ENCODE measurements at regions not wholly inside any gene's neighbourhood (a gene's known extent, or its start where the extent isn't known, plus 50 kb on each side); places are given as distances from the start of the nearest gene placed in this dataset.
A peak's percentile ranks its signal among the peaks of the same experiment; 100 is the strongest.

- Mint-ChIP-seq H3K9me3 (no peaks in the 10 kb centered on the region), H3K4me1 (no peaks in the 10 kb centered on the region), H3K27ac (no peak overlapping the region), H3K27me3 (ENCODE audit: low read depth in 3 of 3) (peaks cover 0 to 4% (median 0%) of the 10 kb centered on the region in 3 donors), H3K4me3 (no peak overlapping the region), H3K36me3 (peaks cover 0 to 9% (median 0%) of the 10 kb centered on the region in 3 donors)
- DNase-seq = no peak
Observed at GRCh38 chr4:14865804-14866203, 136.5 kb upstream of the CPEB2 start.

- H3K27me3 Mint-ChIP-seq (ENCODE audit: low read depth in 3 of 3) = peaks cover 0 to 4% (median 0%) of the 10 kb centered on the region in 3 donors
- peaks cover 0 to 5% of the 10 kb centered on the region in 2 donors for H3K4me1 Mint-ChIP-seq
- DNase-seq = no peak
Observed at GRCh38 chr4:14867847-14868246, 134.4 kb upstream of the CPEB2 start.

GRCh38 chr4:14868426-14869395 is 133.6 kb upstream of the CPEB2 start:
- H3K27me3 Mint-ChIP-seq (ENCODE audit: low read depth in 3 of 3) = peaks cover 0 to 4% (median 0%) of the 10 kb centered on the region in 3 donors

More at GRCh38 chr4:14867847-14868246, 134.4 kb upstream of the CPEB2 start:
- H3K36me3 Mint-ChIP-seq = peaks cover 0 to 9% (median 0%) of the 10 kb centered on the region in 3 donors
- no peak overlapping the region for H3K27ac Mint-ChIP-seq
- no peak overlapping the region for H3K4me3 Mint-ChIP-seq
- H3K9me3 Mint-ChIP-seq = no peaks in the 10 kb centered on the region

GRCh38 chr4:14871676-14872430 is 130.4 kb upstream of the CPEB2 start:
- Mint-ChIP-seq H3K27me3 (ENCODE audit: low read depth in 3 of 3) (peaks cover 0 to 7% (median 0%) of the 10 kb centered on the region in 3 donors), H3K4me3 (no peak overlapping the region), H3K36me3 (no peaks in the 10 kb centered on the region), H3K27ac (peak overlapping the region in 1 of 6 donors; percentile 4), H3K9me3 (no peaks in the 10 kb centered on the region), H3K4me1 (peaks cover 35 to 41% of the 10 kb centered on the region in 2 donors)
- peak; percentile 11 to 24 (median 14) for DNase-seq

More at GRCh38 chr4:14868426-14869395, 133.6 kb upstream of the CPEB2 start:
- no peak overlapping the region for H3K4me3 Mint-ChIP-seq
- H3K4me1 Mint-ChIP-seq = peaks cover 6 to 13% of the 10 kb centered on the region in 2 donors
- no peaks in the 10 kb centered on the region for H3K9me3 Mint-ChIP-seq
- H3K36me3 Mint-ChIP-seq = peaks cover 0 to 6% (median 0%) of the 10 kb centered on the region in 3 donors
- DNase-seq = no peak
- no peak overlapping the region for H3K27ac Mint-ChIP-seq

GRCh38 chr4:14874990-14875389 is 127.3 kb upstream of the CPEB2 start:
- Mint-ChIP-seq H3K27ac (peak overlapping the region; percentile 85 to 96 (median 90)), H3K36me3 (no peaks in the 10 kb centered on the region), H3K9me3 (no peaks in the 10 kb centered on the region), H3K4me3 (peak overlapping the region; percentile 50 to 70 (median 59)), H3K4me1 (peaks cover 57 to 63% of the 10 kb centered on the region in 2 donors), H3K27me3 (ENCODE audit: low read depth in 3 of 3) (peaks cover 0 to 7% (median 0%) of the 10 kb centered on the region in 3 donors)
- DNase-seq = peak; percentile 40 to 46 (median 41)

- Mint-ChIP-seq H3K36me3 (no peaks in the 10 kb centered on the region), H3K9me3 (no peaks in the 10 kb centered on the region), H3K4me1 (peaks cover 57 to 61% of the 10 kb centered on the region in 2 donors), H3K4me3 (peak overlapping the region; percentile 59 to 87 (median 80)), H3K27me3 (ENCODE audit: low read depth in 3 of 3) (peaks cover 0 to 3% (median 0%) of the 10 kb centered on the region in 3 donors), H3K27ac (peak overlapping the region; percentile 87 to 96 (median 93))
- DNase-seq = peak; percentile 40 to 44 (median 41)
Observed at GRCh38 chr4:14877246-14878225, 124.7 kb upstream of the CPEB2 start.

GRCh38 chr4:14878681-14879080 is 123.6 kb upstream of the CPEB2 start:
- Mint-ChIP-seq H3K27ac (peak overlapping the region; percentile 87 to 96 (median 93)), H3K9me3 (no peaks in the 10 kb centered on the region), H3K4me3 (no peak overlapping the region), H3K27me3 (ENCODE audit: low read depth in 3 of 3) (peaks cover 0 to 3% (median 0%) of the 10 kb centered on the region in 3 donors), H3K4me1 (peaks cover 50 to 51% of the 10 kb centered on the region in 2 donors), H3K36me3 (no peaks in the 10 kb centered on the region)
- no peak for DNase-seq

- no peak overlapping the region for H3K4me3 Mint-ChIP-seq
- peaks cover 43 to 44% of the 10 kb centered on the region in 2 donors for H3K4me1 Mint-ChIP-seq
- no peak for DNase-seq
- H3K36me3 Mint-ChIP-seq = peaks cover 0 to 4% (median 0%) of the 10 kb centered on the region in 3 donors
- no peaks in the 10 kb centered on the region for H3K9me3 Mint-ChIP-seq
- peaks cover 0 to 3% (median 0%) of the 10 kb centered on the region in 3 donors for H3K27me3 Mint-ChIP-seq (ENCODE audit: low read depth in 3 of 3)
- peak overlapping the region in 2 of 6 donors; percentile 63 to 95 for H3K27ac Mint-ChIP-seq
Observed at GRCh38 chr4:14879683-14880082, 122.6 kb upstream of the CPEB2 start.

GRCh38 chr4:14880805-14881204 is 121.5 kb upstream of the CPEB2 start:
- no peak for DNase-seq
- peaks cover 0 to 2% (median 0%) of the 10 kb centered on the region in 6 donors for H3K9me3 Mint-ChIP-seq
- H3K4me3 Mint-ChIP-seq = no peak overlapping the region
- peaks cover 32% of the 10 kb centered on the region in 2 donors for H3K4me1 Mint-ChIP-seq
- H3K27me3 Mint-ChIP-seq (ENCODE audit: low read depth in 3 of 3) = peaks cover 0 to 2% (median 0%) of the 10 kb centered on the region in 3 donors
- no peak overlapping the region for H3K27ac Mint-ChIP-seq
- peaks cover 0 to 4% (median 0%) of the 10 kb centered on the region in 3 donors for H3K36me3 Mint-ChIP-seq

GRCh38 chr4:14883166-14883565 is 119.1 kb upstream of the CPEB2 start:
- H3K36me3 Mint-ChIP-seq = peaks cover 0 to 4% (median 0%) of the 10 kb centered on the region in 3 donors
- H3K27ac Mint-ChIP-seq = no peak overlapping the region
- H3K4me3 Mint-ChIP-seq = no peak overlapping the region
- DNase-seq = no peak
- H3K9me3 Mint-ChIP-seq = peaks cover 0 to 2% (median 0%) of the 10 kb centered on the region in 6 donors
- H3K27me3 Mint-ChIP-seq (ENCODE audit: low read depth in 3 of 3) = peaks cover 0 to 2% (median 0%) of the 10 kb centered on the region in 3 donors
- H3K4me1 Mint-ChIP-seq = peaks cover 9% of the 10 kb centered on the region in 2 donors

- Mint-ChIP-seq H3K4me1 (peaks cover 4% of the 10 kb centered on the region in 2 donors), H3K27me3 (ENCODE audit: low read depth in 3 of 3) (peaks cover 0 to 2% (median 0%) of the 10 kb centered on the region in 3 donors), H3K27ac (no peak overlapping the region), H3K4me3 (no peak overlapping the region), H3K36me3 (peaks cover 0 to 4% (median 0%) of the 10 kb centered on the region in 3 donors), H3K9me3 (peaks cover 0 to 2% (median 0%) of the 10 kb centered on the region in 6 donors)
- DNase-seq = no peak
Observed at GRCh38 chr4:14883661-14884060, 118.6 kb upstream of the CPEB2 start.

GRCh38 chr4:14887842-14888433 is 114.3 kb upstream of the CPEB2 start:
- Mint-ChIP-seq H3K27me3 (ENCODE audit: low read depth in 3 of 3) (peaks cover 0 to 2% (median 2%) of the 10 kb centered on the region in 3 donors), H3K36me3 (peaks cover 0 to 7% (median 0%) of the 10 kb centered on the region in 3 donors), H3K4me3 (no peak overlapping the region), H3K27ac (no peak overlapping the region), H3K4me1 (no peaks in the 10 kb centered on the region), H3K9me3 (peaks cover 0 to 4% (median 0%) of the 10 kb centered on the region in 6 donors)
- DNase-seq = no peak

Data from immature natural killer cell (primary cell).